ENCODE measurements at regions not wholly inside any gene's neighbourhood (a gene's known extent, or its start where the extent isn't known, plus 50 kb on each side); places are given as distances from the start of the nearest gene placed in this dataset.

- TF ChIP-seq, protein P1, sequence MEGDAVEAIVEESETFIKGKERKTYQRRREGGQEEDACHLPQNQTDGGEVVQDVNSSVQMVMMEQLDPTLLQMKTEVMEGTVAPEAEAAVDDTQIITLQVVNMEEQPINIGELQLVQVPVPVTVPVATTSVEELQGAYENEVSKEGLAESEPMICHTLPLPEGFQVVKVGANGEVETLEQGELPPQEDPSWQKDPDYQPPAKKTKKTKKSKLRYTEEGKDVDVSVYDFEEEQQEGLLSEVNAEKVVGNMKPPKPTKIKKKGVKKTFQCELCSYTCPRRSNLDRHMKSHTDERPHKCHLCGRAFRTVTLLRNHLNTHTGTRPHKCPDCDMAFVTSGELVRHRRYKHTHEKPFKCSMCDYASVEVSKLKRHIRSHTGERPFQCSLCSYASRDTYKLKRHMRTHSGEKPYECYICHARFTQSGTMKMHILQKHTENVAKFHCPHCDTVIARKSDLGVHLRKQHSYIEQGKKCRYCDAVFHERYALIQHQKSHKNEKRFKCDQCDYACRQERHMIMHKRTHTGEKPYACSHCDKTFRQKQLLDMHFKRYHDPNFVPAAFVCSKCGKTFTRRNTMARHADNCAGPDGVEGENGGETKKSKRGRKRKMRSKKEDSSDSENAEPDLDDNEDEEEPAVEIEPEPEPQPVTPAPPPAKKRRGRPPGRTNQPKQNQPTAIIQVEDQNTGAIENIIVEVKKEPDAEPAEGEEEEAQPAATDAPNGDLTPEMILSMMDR (IDR thresholded peaks at IDR 0.05), result no peak
- TF ChIP-seq POLR2A (IDR thresholded peaks at IDR 0.05), result no peak
- no peak for TF ChIP-seq EP300 (IDR thresholded peaks at IDR 0.05)
Observed at GRCh38 chr18:11470941-11471340, 138.5 kb upstream of the SLC35G4 start.

Data from ovary (tissue), 3 donors.